ENCODE measurements at regions not wholly inside any gene's neighbourhood (a gene's known extent, or its start where the extent isn't known, plus 50 kb on each side); places are given as distances from the start of the nearest gene placed in this dataset.

DNA sequence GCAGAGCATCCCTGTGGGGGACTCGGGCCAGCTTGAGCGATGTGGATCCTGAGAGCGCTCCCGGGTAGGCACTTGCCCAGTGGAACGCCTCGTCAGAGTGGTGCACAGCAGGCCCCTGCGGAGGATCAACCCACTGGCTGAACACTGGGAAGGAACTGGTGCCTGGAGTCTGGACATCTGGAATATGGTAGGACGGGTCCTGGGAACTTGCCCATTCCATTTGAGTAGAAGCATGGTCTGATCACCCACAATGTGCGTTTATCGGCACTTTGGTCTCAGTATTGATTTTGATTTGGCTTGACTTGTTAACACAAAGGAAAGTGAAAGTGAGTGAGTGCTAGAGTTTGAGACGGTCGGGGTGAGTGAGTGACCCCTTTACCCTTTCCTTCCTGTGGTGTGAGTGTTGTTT, 1336.2 kb upstream of the CHAC2 start:
- TF ChIP-seq, protein P1, sequence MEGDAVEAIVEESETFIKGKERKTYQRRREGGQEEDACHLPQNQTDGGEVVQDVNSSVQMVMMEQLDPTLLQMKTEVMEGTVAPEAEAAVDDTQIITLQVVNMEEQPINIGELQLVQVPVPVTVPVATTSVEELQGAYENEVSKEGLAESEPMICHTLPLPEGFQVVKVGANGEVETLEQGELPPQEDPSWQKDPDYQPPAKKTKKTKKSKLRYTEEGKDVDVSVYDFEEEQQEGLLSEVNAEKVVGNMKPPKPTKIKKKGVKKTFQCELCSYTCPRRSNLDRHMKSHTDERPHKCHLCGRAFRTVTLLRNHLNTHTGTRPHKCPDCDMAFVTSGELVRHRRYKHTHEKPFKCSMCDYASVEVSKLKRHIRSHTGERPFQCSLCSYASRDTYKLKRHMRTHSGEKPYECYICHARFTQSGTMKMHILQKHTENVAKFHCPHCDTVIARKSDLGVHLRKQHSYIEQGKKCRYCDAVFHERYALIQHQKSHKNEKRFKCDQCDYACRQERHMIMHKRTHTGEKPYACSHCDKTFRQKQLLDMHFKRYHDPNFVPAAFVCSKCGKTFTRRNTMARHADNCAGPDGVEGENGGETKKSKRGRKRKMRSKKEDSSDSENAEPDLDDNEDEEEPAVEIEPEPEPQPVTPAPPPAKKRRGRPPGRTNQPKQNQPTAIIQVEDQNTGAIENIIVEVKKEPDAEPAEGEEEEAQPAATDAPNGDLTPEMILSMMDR (IDR thresholded peaks at IDR 0.05): no peak
- TF ChIP-seq POLR2A (IDR thresholded peaks at IDR 0.05): no peak
- no peak for TF ChIP-seq EP300 (IDR thresholded peaks at IDR 0.05)

All from sigmoid colon (tissue), 4 donors.